ENCODE measurements at regions not wholly inside any gene's neighbourhood (a gene's known extent, or its start where the extent isn't known, plus 50 kb on each side); places are given as distances from the start of the nearest gene placed in this dataset.

DNA sequence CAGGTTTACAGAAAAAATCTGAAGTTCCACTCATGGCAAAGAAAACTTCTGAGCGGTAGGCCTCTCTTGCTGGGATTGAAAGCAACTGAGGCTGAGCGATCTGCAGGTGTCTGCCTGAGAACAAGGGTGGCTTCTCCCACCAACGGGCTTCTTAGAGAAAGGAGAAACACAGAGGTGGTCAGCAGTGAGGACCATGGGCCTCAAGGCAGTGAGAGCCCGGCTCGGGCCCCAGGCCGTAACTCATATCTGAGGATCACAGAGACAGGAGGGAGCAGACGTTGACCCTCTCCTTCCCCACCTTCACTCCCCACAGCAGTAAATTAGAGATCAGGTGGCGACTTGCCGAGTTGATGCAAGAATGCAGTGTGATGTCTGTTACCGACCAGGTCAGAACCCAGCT is 50.9 kb upstream of the RTL6 start:
- intact Hi-C loops (cut with micrococcal nuclease) = no loop called here
- no peak overlapping the region for H3K9ac ChIP-seq (ENCODE audit: low read depth, low read length)
- H3K4ac ChIP-seq (ENCODE audit: low read depth, low read length) = peak overlapping the region; percentile 77
- H4K91ac ChIP-seq (ENCODE audit: insufficient read depth, low read depth, low read length) = peak overlapping the region; percentile 49
- H3K18ac ChIP-seq (ENCODE audit: low read depth, low read length) = peak overlapping the region; percentile 18; the same call in 1 of the 2 replicates
- no peaks in the 10 kb centered on the region for H3K27me3 ChIP-seq (ENCODE audit: control insufficient read depth, insufficient read depth, low read length)
- H2BK15ac ChIP-seq (ENCODE audit: low read depth, low read length) = peak overlapping the region; percentile 86; the same call in 2 of the 3 replicates
- peaks cover 3% of the 10 kb centered on the region; the same call in 1 of the 2 replicates for H4K20me1 ChIP-seq (ENCODE audit: insufficient read depth, low read length)
- H3K23ac ChIP-seq (ENCODE audit: low read depth, low read length) = no peak overlapping the region
- in situ Hi-C loops (cut with MboI; ENCODE audit: low sequenced_read_pairs) = no loop called here
- DNase-seq = no peak
- no TSS peak for BruUV-seq (replicated peaks)
- peak overlapping the region; percentile 0 for H2AFZ ChIP-seq (replicated peaks; ENCODE audit: low read length, poor library complexity)
- peak overlapping the region; percentile 37; the same call in 1 of the 2 replicates for H3K27ac ChIP-seq (ENCODE audit: insufficient read depth, low read length)
- H2BK120ac ChIP-seq (ENCODE audit: low read depth, low read length) = peak overlapping the region; percentile 85
- ChIA-PET POLR2A (ENCODE audit: unreplicated experiment) (no interaction called here), CTCF (no interaction called here)
- H3K56ac ChIP-seq (ENCODE audit: extremely low read depth, insufficient read depth, low read length) = no peak overlapping the region; the same call in 1 of the 2 replicates
- WGBS, 2 experiments (ENCODE audit: extremely low coverage in 2 of 2, insufficient read length in 1 of 2) = 95% methylated on average over 4 of the region's 10 CpGs; no CpG with 5 or more reads in 1 of the 2 experiments
- no peaks in the 10 kb centered on the region for H3K9me3 ChIP-seq (ENCODE audit: control insufficient read depth, insufficient read depth, low read length)
- ATAC-seq (ENCODE audit: low read depth) = no peak
- H3K4me2 ChIP-seq (ENCODE audit: low read depth, low read length) = no peak overlapping the region
- H2BK20ac ChIP-seq (ENCODE audit: low read depth, low read length) = peak overlapping the region; percentile 77
- no peak overlapping the region for H2AK9ac ChIP-seq (replicated peaks; ENCODE audit: low read depth, low read length, poor library complexity)
- no peak overlapping the region for H2BK5ac ChIP-seq (ENCODE audit: low read depth, low read length, poor library complexity, severe bottlenecking)
- no peak overlapping the region for H3K4me3 ChIP-seq (ENCODE audit: insufficient read depth, low read depth, low read length)
- peaks cover 11% of the 10 kb centered on the region; the same call in 1 of the 2 replicates for H3K4me1 ChIP-seq (ENCODE audit: control insufficient read depth, insufficient read depth, low read length)
- peak overlapping the region; percentile 73 to 81; a peak in 3 of 4 replicates for H4K8ac ChIP-seq (ENCODE audit: low read depth in 2 of 2, low read length in 2 of 2)
- peak overlapping the region; percentile 26; the same call in 1 of the 2 replicates for H3K14ac ChIP-seq (replicated peaks; ENCODE audit: low read depth, low read length)
- no peaks in the 10 kb centered on the region for H3K36me3 ChIP-seq (ENCODE audit: control insufficient read depth, insufficient read depth, low read length)
- dilution Hi-C loops (cut with HindIII; ENCODE audit: low sequenced_read_pairs, unreplicated experiment) = no loop called here
- TF ChIP-seq BHLHE40 (IDR thresholded peaks at IDR 0.05; ENCODE audit: low read depth, low read length) (no peak), MAZ (IDR thresholded peaks at IDR 0.05; ENCODE audit: borderline replicate concordance, low read depth, low read length) (no peak), MXI1 (IDR thresholded peaks at IDR 0.05; ENCODE audit: borderline replicate concordance, low read depth, low read length) (no peak)
- peaks cover 5% of the 10 kb centered on the region; the same call in 1 of the 2 replicates for H3K9me1 ChIP-seq (ENCODE audit: insufficient read depth, low read length)
- no peaks in the 10 kb centered on the region for H3K79me1 ChIP-seq (ENCODE audit: low read depth in 1 of 2, low read length in 2 of 2)
- H2AK5ac ChIP-seq (ENCODE audit: low read depth, low read length) = peak overlapping the region; percentile 65
- peak overlapping the region; percentile 83; the same call in 1 of the 2 replicates for H4K5ac ChIP-seq (ENCODE audit: low read depth, low read length)
